Fibroblast of lung (primary cell): ENCODE measurements at regions not wholly inside any gene's neighbourhood (a gene's known extent, or its start where the extent isn't known, plus 50 kb on each side); places are given as distances from the start of the nearest gene placed in this dataset.

Experiments
- DNase-seq, 2 donors: peaks; one replicate each; pipeline versions ENCODE4 v3.0.0 to v3.0.0-alpha.2; 2010; ENCODE audit warnings: low read depth in 2 of 2
- H2AFZ ChIP-seq: 2 replicates; pipeline ENCODE4 v1.5.1; 2012; ENCODE audit warnings: low read length, control low read depth, inconsistent platforms
- H3K27ac ChIP-seq: 2 replicates; pipeline ENCODE4 v1.5.1; 2011; ENCODE audit warnings: low read length, control low read depth; ENCODE audit not compliant: insufficient read depth
- H3K27me3 ChIP-seq: 2 replicates; pipeline ENCODE4 v1.5.1; 2011; ENCODE audit warnings: mild to moderate bottlenecking, low read length; ENCODE audit not compliant: control insufficient read depth, insufficient read depth
- H3K36me3 ChIP-seq: 2 replicates; pipeline ENCODE4 v1.5.1; 2011; ENCODE audit warnings: low read length; ENCODE audit not compliant: control insufficient read depth, insufficient read depth
- H3K4me1 ChIP-seq: 2 replicates; pipeline ENCODE4 v1.5.1; 2011; ENCODE audit warnings: low read length; ENCODE audit not compliant: control insufficient read depth, insufficient read depth; ENCODE audit errors: extremely low read depth
- H3K4me2 ChIP-seq: 2 replicates; pipeline ENCODE4 v1.5.1; 2011; ENCODE audit warnings: low read length, control low read depth; ENCODE audit not compliant: insufficient read depth; ENCODE audit errors: extremely low read depth
- H3K4me3 ChIP-seq, 4 experiments: fragments of 200-600 bp in 1 of 4; sonication (generic) in 1 of 4; replicated peaks in 1 of 4; 2 replicates each; pipeline ENCODE4 v1.5.1; 2011 to 2016; ENCODE audit warnings: low read length in 4 of 4, low read depth in 3 of 4, mild to moderate bottlenecking in 3 of 4, control low read depth in 2 of 4, inconsistent platforms in 1 of 4, mixed read lengths in 1 of 4; ENCODE audit not compliant: insufficient read depth in 1 of 4; ENCODE audit errors: control extremely low read depth in 1 of 4
- H3K79me2 ChIP-seq: 2 replicates; pipeline ENCODE4 v1.5.1; 2012; ENCODE audit warnings: mild to moderate bottlenecking, low read length, inconsistent platforms; ENCODE audit not compliant: control insufficient read depth, insufficient read depth
- H3K9ac ChIP-seq: 2 replicates; pipeline ENCODE4 v1.5.1; 2011; ENCODE audit warnings: mild to moderate bottlenecking, low read length, control low read depth; ENCODE audit not compliant: insufficient read depth
- H3K9me3 ChIP-seq: 2 replicates; pipeline ENCODE4 v1.5.1; 2012; ENCODE audit warnings: low read depth, low read length; ENCODE audit not compliant: control insufficient read depth, insufficient read depth
- H4K20me1 ChIP-seq: 2 replicates; pipeline ENCODE4 v1.5.1; 2011; ENCODE audit warnings: low read length; ENCODE audit not compliant: control insufficient read depth, insufficient read depth; ENCODE audit errors: extremely low read depth
- EZH2 ChIP-seq: IDR thresholded peaks from 2 replicates; pipeline ENCODE4 v1.5.1; 2012; ENCODE audit warnings: low read length, control low read depth, mild to moderate bottlenecking; ENCODE audit errors: missing control alignments
- TF ChIP-seq, protein P1 (sequence below), 2 donors: IDR thresholded peaks in 1 of 2; conservative IDR thresholded peaks in 1 of 2; 1 replicate in 1 of 2; 2 replicates in 1 of 2; pipeline ENCODE4 v1.5.1; 2011 to 2012; ENCODE audit warnings: low read length in 2 of 2, control low read depth in 1 of 2, inconsistent platforms in 1 of 2, low read depth in 1 of 2, mild to moderate bottlenecking in 1 of 2

DNA sequence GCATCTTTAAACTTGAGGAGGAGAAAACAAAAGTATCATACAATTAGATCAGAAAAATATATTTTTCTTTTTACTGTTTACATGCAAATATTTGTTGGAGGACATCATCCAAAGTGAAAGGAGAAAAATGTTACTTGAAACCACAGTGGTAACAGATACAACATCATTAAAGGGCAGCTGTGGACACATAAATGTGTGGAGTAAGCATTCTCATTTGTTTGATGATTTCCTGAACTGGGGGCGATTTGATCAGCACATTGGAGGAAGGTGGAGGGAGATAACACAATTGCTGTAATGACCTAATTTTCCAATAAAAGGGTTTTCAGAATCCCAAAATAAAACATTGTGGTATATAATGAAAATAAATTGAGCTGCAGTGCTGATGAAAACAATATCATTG is 314.5 kb upstream of the HS3ST1 start:
- H3K4me1 ChIP-seq, result no peaks in the 10 kb centered on the region
- peak; percentile 41 to 44 for DNase-seq
- H3K27ac ChIP-seq, result no peak overlapping the region

DNA sequence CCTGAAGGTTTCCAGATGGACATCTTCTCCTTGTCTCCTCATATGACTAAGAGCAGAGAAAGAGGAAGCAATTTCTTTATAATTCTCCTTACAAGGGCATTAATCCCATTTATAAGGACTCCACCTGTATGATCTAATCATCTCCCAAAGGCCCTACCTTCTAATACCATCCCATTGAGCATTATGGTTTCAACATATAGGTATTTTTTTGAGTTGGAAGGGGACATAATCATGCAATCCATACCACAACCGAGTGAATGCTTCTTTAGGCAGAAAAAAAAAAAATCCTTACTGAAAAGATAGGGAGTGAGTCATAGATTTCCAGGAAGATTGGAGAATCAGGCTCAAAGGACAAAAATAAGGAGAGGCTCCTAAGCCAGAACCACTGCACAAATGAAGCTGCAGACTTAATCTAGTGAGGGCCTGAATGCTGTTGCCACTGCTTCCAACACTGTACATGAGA is 312.5 kb upstream of the HS3ST1 start:
- no peaks in the 10 kb centered on the region for H4K20me1 ChIP-seq
- no peak for TF ChIP-seq EZH2
- TF ChIP-seq, protein P1, sequence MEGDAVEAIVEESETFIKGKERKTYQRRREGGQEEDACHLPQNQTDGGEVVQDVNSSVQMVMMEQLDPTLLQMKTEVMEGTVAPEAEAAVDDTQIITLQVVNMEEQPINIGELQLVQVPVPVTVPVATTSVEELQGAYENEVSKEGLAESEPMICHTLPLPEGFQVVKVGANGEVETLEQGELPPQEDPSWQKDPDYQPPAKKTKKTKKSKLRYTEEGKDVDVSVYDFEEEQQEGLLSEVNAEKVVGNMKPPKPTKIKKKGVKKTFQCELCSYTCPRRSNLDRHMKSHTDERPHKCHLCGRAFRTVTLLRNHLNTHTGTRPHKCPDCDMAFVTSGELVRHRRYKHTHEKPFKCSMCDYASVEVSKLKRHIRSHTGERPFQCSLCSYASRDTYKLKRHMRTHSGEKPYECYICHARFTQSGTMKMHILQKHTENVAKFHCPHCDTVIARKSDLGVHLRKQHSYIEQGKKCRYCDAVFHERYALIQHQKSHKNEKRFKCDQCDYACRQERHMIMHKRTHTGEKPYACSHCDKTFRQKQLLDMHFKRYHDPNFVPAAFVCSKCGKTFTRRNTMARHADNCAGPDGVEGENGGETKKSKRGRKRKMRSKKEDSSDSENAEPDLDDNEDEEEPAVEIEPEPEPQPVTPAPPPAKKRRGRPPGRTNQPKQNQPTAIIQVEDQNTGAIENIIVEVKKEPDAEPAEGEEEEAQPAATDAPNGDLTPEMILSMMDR (conservative IDR thresholded peaks at IDR 0.05 in 1 of 2, IDR thresholded peaks at IDR 0.05 in 1 of 2; ENCODE audit: low read depth in 1 of 2, low read length in 2 of 2), result no peak
- no peak overlapping the region for H2AFZ ChIP-seq
- no peaks in the 10 kb centered on the region for H3K9me3 ChIP-seq
- H3K4me2 ChIP-seq, result no peak overlapping the region
- H3K4me3 ChIP-seq, result no peak overlapping the region
- peak; percentile 68 to 69 for DNase-seq
- H3K4me1 ChIP-seq, result no peaks in the 10 kb centered on the region
- no peak overlapping the region for H3K9ac ChIP-seq
- H3K79me2 ChIP-seq, result no peaks in the 10 kb centered on the region
- no peak overlapping the region for H3K27ac ChIP-seq
- no peaks in the 10 kb centered on the region for H3K36me3 ChIP-seq
- no peaks in the 10 kb centered on the region for H3K27me3 ChIP-seq

More for the DNA sequence above, 314.5 kb upstream of the HS3ST1 start:
- TF ChIP-seq, protein P1 (conservative IDR thresholded peaks at IDR 0.05 in 1 of 2, IDR thresholded peaks at IDR 0.05 in 1 of 2; ENCODE audit: low read depth in 1 of 2, low read length in 2 of 2), result no peak
- TF ChIP-seq EZH2, result no peak
- Histone ChIP-seq H3K9me3 (no peaks in the 10 kb centered on the region), H3K79me2 (no peaks in the 10 kb centered on the region), H3K9ac (no peak overlapping the region), H4K20me1 (no peaks in the 10 kb centered on the region), H3K27me3 (no peaks in the 10 kb centered on the region), H3K4me3 (no peak overlapping the region), H3K36me3 (no peaks in the 10 kb centered on the region), H2AFZ (no peak overlapping the region), H3K4me2 (no peak overlapping the region)

GRCh38 chr4:11739992-11740391 is 311.3 kb upstream of the HS3ST1 start:
- H3K27me3 ChIP-seq, result no peaks in the 10 kb centered on the region
- no peaks in the 10 kb centered on the region for H3K4me1 ChIP-seq
- H4K20me1 ChIP-seq, result no peaks in the 10 kb centered on the region
- H3K9me3 ChIP-seq, result no peaks in the 10 kb centered on the region
- TF ChIP-seq, protein P1 (conservative IDR thresholded peaks at IDR 0.05 in 1 of 2, IDR thresholded peaks at IDR 0.05 in 1 of 2; ENCODE audit: low read depth in 1 of 2, low read length in 2 of 2), result no peak
- TF ChIP-seq EZH2, result no peak
- no peak overlapping the region for H3K27ac ChIP-seq
- no peak overlapping the region for H2AFZ ChIP-seq
- H3K79me2 ChIP-seq, result no peaks in the 10 kb centered on the region
- H3K36me3 ChIP-seq, result no peaks in the 10 kb centered on the region
- H3K4me2 ChIP-seq, result no peak overlapping the region
- no peak overlapping the region for H3K4me3 ChIP-seq
- peak; percentile 63 to 75 for DNase-seq
- H3K9ac ChIP-seq, result no peak overlapping the region
